ENCODE measurements at regions not wholly inside any gene's neighbourhood (a gene's known extent, or its start where the extent isn't known, plus 50 kb on each side); places are given as distances from the start of the nearest gene placed in this dataset.

- H3K27ac ChIP-seq = no peak overlapping the region
- no peaks in the 10 kb centered on the region for H3K36me3 ChIP-seq
- no peak for DNase-seq (ENCODE audit: low spot score in 2 of 2)
- H3K4me3 ChIP-seq = no peak overlapping the region
- 84% methylated on average over 4 of the region's 4 CpGs for WGBS
- no peaks in the 10 kb centered on the region for H3K27me3 ChIP-seq
- TF ChIP-seq CTCF (IDR thresholded peaks at IDR 0.05) (no peak), POLR2AphosphoS5 (IDR thresholded peaks at IDR 0.05) (no peak), POLR2A (IDR thresholded peaks at IDR 0.05) (no peak), EP300 (IDR thresholded peaks at IDR 0.05) (no peak)
- H3K9me3 ChIP-seq = no peaks in the 10 kb centered on the region
- no peaks in the 10 kb centered on the region for H3K4me1 ChIP-seq
These were observed 340.2 kb downstream of the HACE1 start for GRCh38 chr6:104519566-104519965.

- TF ChIP-seq CTCF (IDR thresholded peaks at IDR 0.05) (no peak), POLR2A (IDR thresholded peaks at IDR 0.05) (no peak), EP300 (IDR thresholded peaks at IDR 0.05) (no peak), POLR2AphosphoS5 (IDR thresholded peaks at IDR 0.05) (no peak)
- WGBS = 87% methylated on average over 3 of the region's 3 CpGs
- DNase-seq (ENCODE audit: low spot score in 2 of 2) = no peak
- Histone ChIP-seq H3K27me3 (no peaks in the 10 kb centered on the region), H3K36me3 (no peaks in the 10 kb centered on the region), H3K4me3 (no peak overlapping the region), H3K4me1 (no peaks in the 10 kb centered on the region), H3K9me3 (no peaks in the 10 kb centered on the region), H3K27ac (no peak overlapping the region)
These were observed 350.4 kb downstream of the HACE1 start for GRCh38 chr6:104509355-104509754.

GRCh38 chr6:104506429-104506828 lies 353.3 kb downstream of the HACE1 start:
- TF ChIP-seq EP300 (IDR thresholded peaks at IDR 0.05) (no peak), POLR2A (IDR thresholded peaks at IDR 0.05) (no peak), CTCF (IDR thresholded peaks at IDR 0.05) (no peak), POLR2AphosphoS5 (IDR thresholded peaks at IDR 0.05) (no peak)
- no peaks in the 10 kb centered on the region for H3K4me1 ChIP-seq
- 91% methylated on average over 1 of the region's 1 CpG for WGBS

GRCh38 chr6:104505838-104506237 lies 353.9 kb downstream of the HACE1 start:
- H3K27me3 ChIP-seq = no peaks in the 10 kb centered on the region
- no peak for DNase-seq (ENCODE audit: low spot score in 2 of 2)
- whole genome bisulfite sequencing = 68% methylated on average over 2 of the region's 2 CpGs
- no peak for TF ChIP-seq CTCF (IDR thresholded peaks at IDR 0.05)
- no peak for TF ChIP-seq POLR2AphosphoS5 (IDR thresholded peaks at IDR 0.05)
- no peak for TF ChIP-seq EP300 (IDR thresholded peaks at IDR 0.05)
- TF ChIP-seq POLR2A (IDR thresholded peaks at IDR 0.05) = no peak
- H3K4me3 ChIP-seq = no peak overlapping the region
- no peaks in the 10 kb centered on the region for H3K4me1 ChIP-seq
- H3K36me3 ChIP-seq = no peaks in the 10 kb centered on the region
- no peak overlapping the region for H3K27ac ChIP-seq
- no peaks in the 10 kb centered on the region for H3K9me3 ChIP-seq

More at GRCh38 chr6:104506429-104506828, 353.3 kb downstream of the HACE1 start:
- no peak overlapping the region for H3K4me3 ChIP-seq
- no peaks in the 10 kb centered on the region for H3K9me3 ChIP-seq
- H3K27ac ChIP-seq = no peak overlapping the region
- no peaks in the 10 kb centered on the region for H3K27me3 ChIP-seq
- H3K36me3 ChIP-seq = no peaks in the 10 kb centered on the region
- DNase-seq (ENCODE audit: low spot score in 2 of 2) = no peak

- 64% methylated on average over 2 of the region's 2 CpGs for WGBS
- Histone ChIP-seq H3K4me1 (no peaks in the 10 kb centered on the region), H3K9me3 (no peaks in the 10 kb centered on the region), H3K36me3 (no peaks in the 10 kb centered on the region), H3K27ac (no peak overlapping the region), H3K4me3 (no peak overlapping the region), H3K27me3 (no peaks in the 10 kb centered on the region)
- TF ChIP-seq CTCF (IDR thresholded peaks at IDR 0.05) = no peak
- TF ChIP-seq POLR2A (IDR thresholded peaks at IDR 0.05) = no peak
- no peak for TF ChIP-seq POLR2AphosphoS5 (IDR thresholded peaks at IDR 0.05)
- no peak for TF ChIP-seq EP300 (IDR thresholded peaks at IDR 0.05)
- no peak for DNase-seq (ENCODE audit: low spot score in 2 of 2)
These were observed 359.5 kb downstream of the HACE1 start for GRCh38 chr6:104500265-104500664.
